Mammary epithelial cell (primary cell): ENCODE measurements at regions not wholly inside any gene's neighbourhood (a gene's known extent, or its start where the extent isn't known, plus 50 kb on each side); places are given as distances from the start of the nearest gene placed in this dataset.

Experiments
- EZH2 ChIP-seq: IDR thresholded peaks from 2 replicates; pipeline ENCODE4 v1.6.1; 2012; ENCODE audit warnings: low read length, inconsistent platforms, borderline replicate concordance
- TF ChIP-seq, protein P1 (sequence below), 2 donors: IDR thresholded peaks in 1 of 2; conservative IDR thresholded peaks in 1 of 2; 2 replicates each; pipeline ENCODE4 v1.5.1; 2011 to 2012; ENCODE audit warnings: inconsistent platforms in 2 of 2, low read length in 2 of 2, mild to moderate bottlenecking in 2 of 2, control low read depth in 1 of 2, low read depth in 1 of 2; ENCODE audit not compliant: insufficient read depth in 1 of 2; ENCODE audit errors: extremely low read depth in 1 of 2

DNA sequence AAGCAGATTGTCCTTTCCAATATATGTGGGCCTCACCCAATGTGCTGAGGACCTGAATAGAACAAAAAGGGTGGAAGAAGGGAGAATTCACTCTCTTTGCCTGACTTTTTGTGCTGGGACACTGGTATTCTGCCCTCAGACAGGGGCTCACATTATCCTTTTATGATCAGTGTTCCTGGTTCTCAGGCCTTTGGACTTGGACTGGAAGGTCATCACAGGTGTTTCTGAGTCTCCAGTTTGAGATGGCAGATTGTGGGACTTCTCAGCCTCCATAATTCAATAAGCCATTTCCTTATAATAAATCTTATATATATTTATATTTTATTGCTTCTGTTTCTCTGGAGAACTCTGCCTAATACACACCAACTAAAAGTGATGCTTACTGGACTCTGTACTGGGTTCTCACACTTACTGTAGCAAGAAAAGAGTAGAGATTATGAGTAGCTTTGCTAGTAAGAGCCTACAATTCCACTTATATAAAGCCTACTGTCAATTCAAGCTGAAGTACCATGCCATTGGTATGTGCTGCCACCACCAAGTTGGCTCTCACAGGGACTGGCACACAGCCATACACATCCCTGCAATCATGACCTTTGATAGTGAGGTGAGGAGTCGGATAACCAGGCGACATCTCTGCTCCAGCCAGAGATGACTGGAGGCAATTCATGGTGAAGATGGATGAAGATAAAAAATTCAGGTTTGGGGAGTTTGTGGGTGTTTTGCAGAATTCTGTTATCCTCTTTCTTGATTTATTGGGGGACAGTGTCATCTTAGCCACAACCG, 130.7 kb upstream of the NR3C1 start:
- TF ChIP-seq, protein P1, sequence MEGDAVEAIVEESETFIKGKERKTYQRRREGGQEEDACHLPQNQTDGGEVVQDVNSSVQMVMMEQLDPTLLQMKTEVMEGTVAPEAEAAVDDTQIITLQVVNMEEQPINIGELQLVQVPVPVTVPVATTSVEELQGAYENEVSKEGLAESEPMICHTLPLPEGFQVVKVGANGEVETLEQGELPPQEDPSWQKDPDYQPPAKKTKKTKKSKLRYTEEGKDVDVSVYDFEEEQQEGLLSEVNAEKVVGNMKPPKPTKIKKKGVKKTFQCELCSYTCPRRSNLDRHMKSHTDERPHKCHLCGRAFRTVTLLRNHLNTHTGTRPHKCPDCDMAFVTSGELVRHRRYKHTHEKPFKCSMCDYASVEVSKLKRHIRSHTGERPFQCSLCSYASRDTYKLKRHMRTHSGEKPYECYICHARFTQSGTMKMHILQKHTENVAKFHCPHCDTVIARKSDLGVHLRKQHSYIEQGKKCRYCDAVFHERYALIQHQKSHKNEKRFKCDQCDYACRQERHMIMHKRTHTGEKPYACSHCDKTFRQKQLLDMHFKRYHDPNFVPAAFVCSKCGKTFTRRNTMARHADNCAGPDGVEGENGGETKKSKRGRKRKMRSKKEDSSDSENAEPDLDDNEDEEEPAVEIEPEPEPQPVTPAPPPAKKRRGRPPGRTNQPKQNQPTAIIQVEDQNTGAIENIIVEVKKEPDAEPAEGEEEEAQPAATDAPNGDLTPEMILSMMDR (conservative IDR thresholded peaks at IDR 0.05 in 1 of 2, IDR thresholded peaks at IDR 0.05 in 1 of 2; ENCODE audit: extremely low read depth in 1 of 2, insufficient read depth in 1 of 2, low read depth in 1 of 2, low read length in 2 of 2): no peak
- TF ChIP-seq EZH2: no peak
